K562 (cell line): ENCODE measurements at regions not wholly inside any gene's neighbourhood (a gene's known extent, or its start where the extent isn't known, plus 50 kb on each side); places are given as distances from the start of the nearest gene placed in this dataset.

ENCODE experiments used
- ATAC-seq: fragments of 200-7000 bp; cut with Tn5 transposase; 3 replicates; pipeline ENCODE4 v1.9.1; 2020; ENCODE audit warnings: moderate library complexity
- BruUV-seq: library from RNA; stranded (reverse); fragments of 400-500 nt; replicated peaks from 2 replicates; lab custom pipeline; 2021; lab: Mats Ljungman, UMichigan
- CTCF ChIA-PET: fragments of 300-600 bp; formaldehyde crosslinking; extraction: SDS; loops from one replicate; lab custom pipeline; 2021; ENCODE audit warnings: low intra/inter-chr PET ratio; lab: Yijun Ruan, JAX
- POLR2A ChIA-PET: fragments of 300-600, 350-650 bp; sonication (Branson Sonifier 250); formaldehyde crosslinking; extraction: SDS; loops from one replicate; lab custom pipeline; 2021; ENCODE audit warnings: antibody characterized with exemption, inconsistent platforms; lab: Yijun Ruan, JAX
- DNase-seq, 4 experiments: peaks; one replicate each; pipeline versions ENCODE4 v3.0.0 to v3.0.0-alpha.2; 2011 to 2018; ENCODE audit warnings: low spot score in 3 of 4, mixed read lengths in 3 of 4; ENCODE audit errors: extremely low read depth in 1 of 4
- FAIRE-seq: peaks from 2 replicates; lab custom pipeline; 2011; peaks lifted over from hg19 to GRCh38; lab: Jason Lieb, UNC
- H2AFZ ChIP-seq: 2 replicates; pipeline ENCODE4 v1.6.0; 2011; ENCODE audit warnings: low read depth, low read length, control low read depth, inconsistent platforms
- H3K27ac ChIP-seq: fragments of 200-600 bp; 3 replicates; pipeline ENCODE4 v1.8.0; 2011; ENCODE audit warnings: low read depth, mild to moderate bottlenecking, control low read depth, inconsistent platforms, low read length, moderate library complexity, mixed read lengths; ENCODE audit errors: extremely low read depth
- H3K27me3 ChIP-seq, 2 experiments: fragments of 300-600 bp in 1 of 2; 2 replicates in 1 of 2; 3 replicates in 1 of 2; pipeline versions ENCODE4 v1.6.0 to v1.8.0; 2011; ENCODE audit warnings: inconsistent platforms in 2 of 2, low read length in 2 of 2, mild to moderate bottlenecking in 1 of 2, mixed read lengths in 1 of 2, moderate library complexity in 1 of 2; ENCODE audit not compliant: control insufficient read depth in 2 of 2, insufficient read depth in 2 of 2
- H3K36me3 ChIP-seq: fragments of 300-600 bp; 3 replicates; pipeline ENCODE4 v1.8.0; 2011; ENCODE audit warnings: mild to moderate bottlenecking, low read length, inconsistent platforms; ENCODE audit not compliant: control insufficient read depth, insufficient read depth
- H3K4me1 ChIP-seq, 2 experiments: fragments of 200-600 bp in 1 of 2; replicated peaks in 1 of 2; 2 replicates in 1 of 2; 3 replicates in 1 of 2; pipeline versions ENCODE4 v1.5.1 to v1.8.0; 2011; ENCODE audit warnings: inconsistent platforms in 2 of 2, low read length in 2 of 2, mild to moderate bottlenecking in 1 of 2, mixed read lengths in 1 of 2, moderate library complexity in 1 of 2; ENCODE audit not compliant: control insufficient read depth in 2 of 2, insufficient read depth in 2 of 2
- H3K4me2 ChIP-seq: 2 replicates; pipeline ENCODE4 v1.6.1; 2011; ENCODE audit warnings: low read length, control low read depth, inconsistent platforms, mixed read lengths; ENCODE audit not compliant: insufficient read depth
- H3K4me3 ChIP-seq: fragments of 200-600 bp; sonication (generic), shearing (Covaris generic); 2 replicates; pipeline ENCODE4 v1.5.1; 2016; ENCODE audit warnings: control low read depth, inconsistent platforms
- H3K79me2 ChIP-seq: fragments of 200-600 bp; 3 replicates; pipeline ENCODE4 v1.8.0; 2011; ENCODE audit warnings: low read length, inconsistent platforms; ENCODE audit not compliant: control insufficient read depth, insufficient read depth
- H3K9ac ChIP-seq, 2 experiments: 2 replicates each; pipeline versions ENCODE4 v1.6.0 to v1.6.1; 2011; ENCODE audit warnings: low read depth in 2 of 2, low read length in 2 of 2, control low read depth in 1 of 2, inconsistent platforms in 1 of 2, mild to moderate bottlenecking in 1 of 2, mixed read lengths in 1 of 2; ENCODE audit not compliant: insufficient read depth in 1 of 2
- H3K9me1 ChIP-seq: one replicate; pipeline ENCODE4 v1.6.0; 2011; ENCODE audit warnings: inconsistent platforms, mild to moderate bottlenecking, low read length, moderate library complexity; ENCODE audit not compliant: control insufficient read depth, insufficient read depth
- H3K9me3 ChIP-seq: replicated peaks from 2 replicates; pipeline ENCODE4 v1.5.1; 2011; ENCODE audit warnings: low read depth, low read length, inconsistent platforms; ENCODE audit not compliant: control insufficient read depth, insufficient read depth
- H4K20me1 ChIP-seq: replicated peaks from 2 replicates; pipeline ENCODE4 v1.6.1; 2011; ENCODE audit warnings: low read length, inconsistent platforms, mixed read lengths; ENCODE audit not compliant: control insufficient read depth, insufficient read depth
- FOXA3 ChIP-seq, 2 experiments: fragments of 450-650 bp in 1 of 2; sonication (generic) in 1 of 2; formaldehyde crosslinking; IDR thresholded peaks in 1 of 2; conservative IDR thresholded peaks in 1 of 2; 2 replicates each; pipeline versions ENCODE4 v1.4.0 to v1.8.0; 2020 to 2022; ENCODE audit warnings: mild to moderate bottlenecking in 2 of 2, missing genetic modification reagents in 1 of 2
- NFRKB ChIP-seq: fragments of 450-650 bp; IDR thresholded peaks from 2 replicates; pipeline ENCODE4 v1.6.1; 2016; ENCODE audit warnings: low read depth
- SPI1 ChIP-seq: IDR thresholded peaks from 2 replicates; pipeline ENCODE4 v1.6.1; 2011; ENCODE audit warnings: low read depth, low read length, control low read depth, borderline replicate concordance
- SRF ChIP-seq, 2 experiments: fragments of 250-450, 450-650 bp in 1 of 2; sonication (Bioruptor Pico) in 1 of 2; sonication (generic) in 1 of 2; formaldehyde crosslinking; IDR thresholded peaks; 2 replicates each; pipeline versions ENCODE4 v1.5.0 to v1.5.1; 2020 to 2022; ENCODE audit warnings: mild to moderate bottlenecking in 1 of 2, missing genetic modification reagents in 1 of 2
- YBX1 ChIP-seq: fragments of 450-650 bp; IDR thresholded peaks from 2 replicates; pipeline ENCODE4 v1.7.1; 2016; ENCODE audit warnings: mild to moderate bottlenecking
- in situ Hi-C: fragments of 300-500 bp; cut with MboI; formaldehyde crosslinking; loops from 4 replicates; pipeline ENCODE4 v1.15.0; 2018; ENCODE audit warnings: inconsistent platforms, mixed read lengths
- intact Hi-C: fragments of 100-400 bp; cut with micrococcal nuclease; formaldehyde crosslinking; loops from 2 replicates; pipeline ENCODE4 v1.14.2; 2022
- TF ChIP-seq, protein P1 (sequence below), 2 experiments: fragments of 450-650 bp; formaldehyde crosslinking in 1 of 2; IDR thresholded peaks; 2 replicates each; pipeline versions ENCODE4 v1.4.0 to v1.6.1; 2014 to 2020; ENCODE audit warnings: mild to moderate bottlenecking in 2 of 2, borderline replicate concordance in 1 of 2, low read depth in 1 of 2
- TF ChIP-seq, protein P2 (sequence below): fragments of 150-350 bp; conservative IDR thresholded peaks from 2 replicates; pipeline ENCODE4 v1.6.1; 2014; ENCODE audit warnings: low read length

DNA sequence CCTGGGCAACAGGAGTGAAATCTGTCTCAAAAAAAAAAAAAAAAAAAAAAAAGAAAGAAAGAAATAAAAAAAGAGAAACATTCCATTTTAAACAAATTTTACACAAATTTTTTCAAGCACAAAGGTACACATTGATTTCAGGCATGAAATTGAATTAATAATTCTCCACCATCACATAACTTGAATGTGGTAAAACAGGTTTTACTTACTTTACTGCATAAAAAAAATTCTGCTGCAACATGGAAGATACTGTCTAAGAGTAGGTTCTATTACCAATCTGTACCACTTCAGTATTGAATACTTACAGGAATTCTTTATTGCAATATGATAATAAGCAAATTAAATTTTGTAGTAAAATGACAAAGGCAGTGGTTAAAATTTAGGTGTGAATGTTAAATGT, 271.6 kb upstream of the ARSJ start:
- Histone ChIP-seq H3K9me1 (no peaks in the 10 kb centered on the region), H3K36me3 (no peaks in the 10 kb centered on the region), H3K4me3 (no peak overlapping the region), H3K27ac (no peak overlapping the region), H3K27me3 (no peaks in the 10 kb centered on the region), H3K9me3 (no peaks in the 10 kb centered on the region; the same call in 1 of the 2 replicates), H4K20me1 (no peaks in the 10 kb centered on the region), H3K79me2 (no peaks in the 10 kb centered on the region), H3K9ac (no peak overlapping the region), H3K4me1 (no peaks in the 10 kb centered on the region), H3K4me2 (no peak overlapping the region), H2AFZ (no peak overlapping the region)
- ATAC-seq: no peak
- intact Hi-C loops (no loop called here), in situ Hi-C loops (no loop called here)
- DNase-seq: no peak
- BruUV-seq: no TSS peak
- POLR2A ChIA-PET: no interaction called here
- CTCF ChIA-PET: no interaction called here
- FAIRE-seq: no peak
- no peak for TF ChIP-seq SPI1
- no peak for TF ChIP-seq FOXA3 (CRISPR knock-in tag; conservative IDR thresholded peaks at IDR 0.05 in 1 of 2, IDR thresholded peaks at IDR 0.05 in 1 of 2)
- no peak for TF ChIP-seq YBX1
- no peak for TF ChIP-seq SRF (CRISPR knock-in tag; IDR thresholded peaks at IDR 0.05)
- TF ChIP-seq, protein P1, sequence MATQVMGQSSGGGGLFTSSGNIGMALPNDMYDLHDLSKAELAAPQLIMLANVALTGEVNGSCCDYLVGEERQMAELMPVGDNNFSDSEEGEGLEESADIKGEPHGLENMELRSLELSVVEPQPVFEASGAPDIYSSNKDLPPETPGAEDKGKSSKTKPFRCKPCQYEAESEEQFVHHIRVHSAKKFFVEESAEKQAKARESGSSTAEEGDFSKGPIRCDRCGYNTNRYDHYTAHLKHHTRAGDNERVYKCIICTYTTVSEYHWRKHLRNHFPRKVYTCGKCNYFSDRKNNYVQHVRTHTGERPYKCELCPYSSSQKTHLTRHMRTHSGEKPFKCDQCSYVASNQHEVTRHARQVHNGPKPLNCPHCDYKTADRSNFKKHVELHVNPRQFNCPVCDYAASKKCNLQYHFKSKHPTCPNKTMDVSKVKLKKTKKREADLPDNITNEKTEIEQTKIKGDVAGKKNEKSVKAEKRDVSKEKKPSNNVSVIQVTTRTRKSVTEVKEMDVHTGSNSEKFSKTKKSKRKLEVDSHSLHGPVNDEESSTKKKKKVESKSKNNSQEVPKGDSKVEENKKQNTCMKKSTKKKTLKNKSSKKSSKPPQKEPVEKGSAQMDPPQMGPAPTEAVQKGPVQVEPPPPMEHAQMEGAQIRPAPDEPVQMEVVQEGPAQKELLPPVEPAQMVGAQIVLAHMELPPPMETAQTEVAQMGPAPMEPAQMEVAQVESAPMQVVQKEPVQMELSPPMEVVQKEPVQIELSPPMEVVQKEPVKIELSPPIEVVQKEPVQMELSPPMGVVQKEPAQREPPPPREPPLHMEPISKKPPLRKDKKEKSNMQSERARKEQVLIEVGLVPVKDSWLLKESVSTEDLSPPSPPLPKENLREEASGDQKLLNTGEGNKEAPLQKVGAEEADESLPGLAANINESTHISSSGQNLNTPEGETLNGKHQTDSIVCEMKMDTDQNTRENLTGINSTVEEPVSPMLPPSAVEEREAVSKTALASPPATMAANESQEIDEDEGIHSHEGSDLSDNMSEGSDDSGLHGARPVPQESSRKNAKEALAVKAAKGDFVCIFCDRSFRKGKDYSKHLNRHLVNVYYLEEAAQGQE (IDR thresholded peaks at IDR 0.05; ENCODE audit: borderline replicate concordance): no peak
- TF ChIP-seq, protein P1 (CRISPR knock-in tag; IDR thresholded peaks at IDR 0.05; ENCODE audit: low read depth): no peak
- TF ChIP-seq, protein P2, sequence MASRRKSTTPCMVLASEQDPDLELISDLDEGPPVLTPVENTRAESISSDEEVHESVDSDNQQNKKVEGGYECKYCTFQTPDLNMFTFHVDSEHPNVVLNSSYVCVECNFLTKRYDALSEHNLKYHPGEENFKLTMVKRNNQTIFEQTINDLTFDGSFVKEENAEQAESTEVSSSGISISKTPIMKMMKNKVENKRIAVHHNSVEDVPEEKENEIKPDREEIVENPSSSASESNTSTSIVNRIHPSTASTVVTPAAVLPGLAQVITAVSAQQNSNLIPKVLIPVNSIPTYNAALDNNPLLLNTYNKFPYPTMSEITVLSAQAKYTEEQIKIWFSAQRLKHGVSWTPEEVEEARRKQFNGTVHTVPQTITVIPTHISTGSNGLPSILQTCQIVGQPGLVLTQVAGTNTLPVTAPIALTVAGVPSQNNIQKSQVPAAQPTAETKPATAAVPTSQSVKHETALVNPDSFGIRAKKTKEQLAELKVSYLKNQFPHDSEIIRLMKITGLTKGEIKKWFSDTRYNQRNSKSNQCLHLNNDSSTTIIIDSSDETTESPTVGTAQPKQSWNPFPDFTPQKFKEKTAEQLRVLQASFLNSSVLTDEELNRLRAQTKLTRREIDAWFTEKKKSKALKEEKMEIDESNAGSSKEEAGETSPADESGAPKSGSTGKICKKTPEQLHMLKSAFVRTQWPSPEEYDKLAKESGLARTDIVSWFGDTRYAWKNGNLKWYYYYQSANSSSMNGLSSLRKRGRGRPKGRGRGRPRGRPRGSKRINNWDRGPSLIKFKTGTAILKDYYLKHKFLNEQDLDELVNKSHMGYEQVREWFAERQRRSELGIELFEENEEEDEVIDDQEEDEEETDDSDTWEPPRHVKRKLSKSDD: no peak
- no peak for TF ChIP-seq NFRKB
